ENCODE measurements at regions not wholly inside any gene's neighbourhood (a gene's known extent, or its start where the extent isn't known, plus 50 kb on each side); places are given as distances from the start of the nearest gene placed in this dataset.
A peak's percentile ranks its signal among the peaks of the same experiment; 100 is the strongest.

GRCh38 chr12:124646385-124647230 is 79.2 kb upstream of the NCOR2 start:
- Histone ChIP-seq H3K56ac (ENCODE audit: insufficient read length, low read depth, low read length) (no peak overlapping the region), H3K9ac (ENCODE audit: extremely low read depth, insufficient read length, low read length) (no peak overlapping the region), H4K8ac (replicated peaks; ENCODE audit: insufficient read length, low read depth, low read length) (no peak overlapping the region), H3K4me2 (ENCODE audit: insufficient read depth, insufficient read length, low read length) (no peak overlapping the region), H4K5ac (ENCODE audit: insufficient read length, low read depth, low read length) (no peak overlapping the region), H2BK12ac (ENCODE audit: insufficient read length, low read depth, low read length) (no peak overlapping the region), H2BK120ac (ENCODE audit: low read depth, low read length, poor library complexity, severe bottlenecking) (no peak overlapping the region), H2BK5ac (ENCODE audit: insufficient read length, low read length) (no peak overlapping the region), H3K23ac (ENCODE audit: insufficient read length, low read depth, low read length) (no peak overlapping the region), H2AFZ (ENCODE audit: low read length) (no peak overlapping the region), H3K79me2 (ENCODE audit: insufficient read depth, low read length) (no peaks in the 10 kb centered on the region), H3K14ac (ENCODE audit: insufficient read depth, low read length) (peak overlapping the region; percentile 55; the same call in 1 of the 2 replicates), H3K79me1 (ENCODE audit: insufficient read depth, low read depth, low read length, poor library complexity, severe bottlenecking) (no peaks in the 10 kb centered on the region), H3K4me1 (ENCODE audit: insufficient read depth, low read length) (no peaks in the 10 kb centered on the region; the same call in 1 of the 2 replicates), H2AK5ac (ENCODE audit: insufficient read length, low read length) (no peak overlapping the region), H3K4ac (ENCODE audit: low read depth, low read length) (no peak overlapping the region), H3K18ac (ENCODE audit: insufficient read length, low read depth, low read length) (no peak overlapping the region), H3K27ac (ENCODE audit: insufficient read length, low read depth, low read length) (no peak overlapping the region), H3K27me3 (ENCODE audit: insufficient read depth, low read length) (no peaks in the 10 kb centered on the region), H3K23me2 (ENCODE audit: insufficient read length, low read depth, low read length, poor library complexity, severe bottlenecking) (no peaks in the 10 kb centered on the region), H2BK15ac (ENCODE audit: low read depth, low read length) (no peak overlapping the region), H3T11ph (ENCODE audit: low read length) (no peak overlapping the region), H4K20me1 (ENCODE audit: control insufficient read depth, insufficient read depth, insufficient read length) (no peaks in the 10 kb centered on the region), H4K91ac (ENCODE audit: insufficient read length, low read depth, low read length) (no peak overlapping the region), H2BK20ac (ENCODE audit: low read depth, low read length, poor library complexity, severe bottlenecking) (no peak overlapping the region), H3K9me3 (ENCODE audit: control insufficient read depth, low read depth, low read length) (peaks cover 10% of the 10 kb centered on the region)
- no peak for DNase-seq
- TF ChIP-seq CTCF (conservative IDR thresholded peaks at IDR 0.05), result no peak
- no CpG with 5 or more reads among the region's 34 CpGs for WGBS (ENCODE audit: extremely low coverage, insufficient read length, low lambda C conversion rate)
- Mint-ChIP-seq H3K4me1 (peaks cover 11 to 15% of the 10 kb centered on the region in 2 experiments), H3K36me3 (ENCODE audit: insufficient read depth in 1 of 3, low read depth in 3 of 3) (peaks cover 6 to 24% (median 11%) of the 10 kb centered on the region in 3 experiments), H3K27ac (no peak overlapping the region), H3K4me3 (no peak overlapping the region), H3K9me3 (peaks cover 26 to 29% of the 10 kb centered on the region in 2 experiments), H3K27me3 (ENCODE audit: low read depth) (peaks cover 6% of the 10 kb centered on the region)

All from H9 (cell line).